ENCODE measurements at regions not wholly inside any gene's neighbourhood (a gene's known extent, or its start where the extent isn't known, plus 50 kb on each side); places are given as distances from the start of the nearest gene placed in this dataset.

DNA sequence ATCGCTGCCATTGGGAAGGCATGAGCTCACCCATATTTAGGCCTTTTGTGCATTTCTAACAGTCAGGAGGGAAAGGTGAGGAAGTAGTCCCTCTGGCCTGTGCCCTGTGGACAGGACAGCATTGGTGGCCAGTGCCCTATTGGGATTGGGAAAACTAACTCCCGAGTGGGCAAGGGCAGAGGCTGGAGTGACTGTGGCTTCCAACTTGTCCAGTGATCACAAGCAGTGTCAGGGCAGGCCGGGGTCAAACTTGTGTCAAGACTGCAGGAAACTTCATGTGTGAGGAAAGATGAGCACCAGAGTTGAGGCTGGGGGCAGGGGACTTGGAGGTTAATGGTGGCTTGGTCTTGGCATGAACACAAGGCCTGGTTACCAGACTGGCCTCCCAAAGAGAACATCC lies 286.2 kb upstream of the FAM47C start:
- peaks cover 5 to 10% of the 10 kb centered on the region in 2 donors for H3K9me3 Mint-ChIP-seq
- no peak for TF ChIP-seq CTCF (IDR thresholded peaks at IDR 0.05)
- 76% methylated on average over 3 of the region's 3 CpGs for WGBS (ENCODE audit: insufficient coverage)
- no peaks in the 10 kb centered on the region for H3K4me1 ChIP-seq (ENCODE audit: control insufficient read depth, insufficient read depth, low read length)
- no peaks in the 10 kb centered on the region for H3K27me3 ChIP-seq (ENCODE audit: control insufficient read depth, insufficient read depth, low read length)
- no peaks in the 10 kb centered on the region for H3K36me3 ChIP-seq (ENCODE audit: control insufficient read depth, insufficient read depth, low read length)
- H3K36me3 Mint-ChIP-seq, result no peaks in the 10 kb centered on the region
- intact Hi-C loops (cut with micrococcal nuclease), result no loop called here
- ATAC-seq, result no peak
- no peaks in the 10 kb centered on the region for H3K9me3 ChIP-seq (ENCODE audit: control insufficient read depth, insufficient read depth, low read length)
- DNase-seq, result no peak
- H3K27ac Mint-ChIP-seq, result no peak overlapping the region
- no peaks in the 10 kb centered on the region for H3K4me1 Mint-ChIP-seq
- H3K4me3 ChIP-seq (ENCODE audit: low read length), result no peak overlapping the region
- H3K27me3 Mint-ChIP-seq (ENCODE audit: low read depth in 2 of 2), result no peaks in the 10 kb centered on the region
- H3K27ac ChIP-seq (ENCODE audit: low read length), result no peak overlapping the region
- no peak overlapping the region for H3K4me3 Mint-ChIP-seq

GRCh38 chrX:36753602-36754001 lies 254.6 kb upstream of the FAM47C start:
- Mint-ChIP-seq H3K4me3 (no peak overlapping the region), H3K4me1 (no peaks in the 10 kb centered on the region), H3K27me3 (ENCODE audit: low read depth in 2 of 2) (no peaks in the 10 kb centered on the region), H3K9me3 (peaks cover 0 to 2% of the 10 kb centered on the region in 2 donors), H3K27ac (no peak overlapping the region), H3K36me3 (no peaks in the 10 kb centered on the region)
- Histone ChIP-seq H3K27ac (ENCODE audit: low read length) (no peak overlapping the region), H3K4me1 (ENCODE audit: control insufficient read depth, insufficient read depth, low read length) (no peaks in the 10 kb centered on the region), H3K36me3 (ENCODE audit: control insufficient read depth, insufficient read depth, low read length) (no peaks in the 10 kb centered on the region), H3K4me3 (ENCODE audit: low read length) (no peak overlapping the region), H3K27me3 (ENCODE audit: control insufficient read depth, insufficient read depth, low read length) (no peaks in the 10 kb centered on the region), H3K9me3 (ENCODE audit: control insufficient read depth, insufficient read depth, low read length) (no peaks in the 10 kb centered on the region)
- DNase-seq (no peak), ATAC-seq (no peak)
- 96% methylated on average over 2 of the region's 2 CpGs for WGBS (ENCODE audit: insufficient coverage)
- intact Hi-C loops (cut with micrococcal nuclease), result no loop called here
- no peak for TF ChIP-seq CTCF (IDR thresholded peaks at IDR 0.05)

DNA sequence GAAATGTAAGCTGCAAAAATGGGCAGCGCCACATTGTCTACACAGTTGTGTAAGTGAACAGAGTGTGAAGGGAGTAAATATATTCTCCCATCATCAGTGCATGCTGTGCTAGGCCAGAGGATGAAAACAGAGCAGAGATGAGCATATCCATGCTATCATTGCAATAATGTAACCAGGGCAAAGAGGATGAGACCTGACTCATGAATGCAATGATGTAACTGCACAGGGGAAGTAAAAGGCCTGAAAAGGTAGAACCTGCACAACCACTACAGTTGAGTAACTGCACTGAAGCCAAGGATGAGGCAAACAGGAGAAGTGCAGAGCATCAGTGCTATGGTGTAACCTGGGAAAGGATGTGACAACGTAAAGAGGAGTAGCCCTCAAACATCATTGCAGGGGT lies 220.4 kb upstream of the FAM47C start:
- intact Hi-C loops (cut with micrococcal nuclease), result no loop called here
- Histone ChIP-seq H3K36me3 (ENCODE audit: control insufficient read depth, insufficient read depth, low read length) (no peaks in the 10 kb centered on the region), H3K4me3 (ENCODE audit: low read length) (no peak overlapping the region), H3K4me1 (ENCODE audit: control insufficient read depth, insufficient read depth, low read length) (no peaks in the 10 kb centered on the region), H3K27ac (ENCODE audit: low read length) (no peak overlapping the region), H3K27me3 (ENCODE audit: control insufficient read depth, insufficient read depth, low read length) (no peaks in the 10 kb centered on the region), H3K9me3 (ENCODE audit: control insufficient read depth, insufficient read depth, low read length) (no peaks in the 10 kb centered on the region)
- ATAC-seq, result no peak
- no peaks in the 10 kb centered on the region for H3K27me3 Mint-ChIP-seq (ENCODE audit: low read depth in 2 of 2)
- H3K4me1 Mint-ChIP-seq, result no peaks in the 10 kb centered on the region
- no peaks in the 10 kb centered on the region for H3K36me3 Mint-ChIP-seq
- H3K9me3 Mint-ChIP-seq, result no peaks in the 10 kb centered on the region
- H3K27ac Mint-ChIP-seq, result no peak overlapping the region
- WGBS (ENCODE audit: insufficient coverage), result 88% methylated on average over 1 of the region's 2 CpGs
- no peak overlapping the region for H3K4me3 Mint-ChIP-seq
- TF ChIP-seq CTCF (IDR thresholded peaks at IDR 0.05), result no peak
- DNase-seq, result no peak

- H3K4me1 ChIP-seq (ENCODE audit: control insufficient read depth, insufficient read depth, low read length), result no peaks in the 10 kb centered on the region
- 68% methylated on average over 4 of the region's 4 CpGs for WGBS (ENCODE audit: insufficient coverage)
- no peaks in the 10 kb centered on the region for H3K9me3 Mint-ChIP-seq
- no peak for TF ChIP-seq CTCF (IDR thresholded peaks at IDR 0.05)
- no peaks in the 10 kb centered on the region for H3K27me3 Mint-ChIP-seq (ENCODE audit: low read depth in 2 of 2)
- H3K36me3 Mint-ChIP-seq, result no peaks in the 10 kb centered on the region
- H3K27ac Mint-ChIP-seq, result no peak overlapping the region
- H3K27me3 ChIP-seq (ENCODE audit: control insufficient read depth, insufficient read depth, low read length), result no peaks in the 10 kb centered on the region
- DNase-seq, result no peak
- H3K4me1 Mint-ChIP-seq, result no peaks in the 10 kb centered on the region
- no peak overlapping the region for H3K4me3 ChIP-seq (ENCODE audit: low read length)
- ATAC-seq, result no peak
- H3K27ac ChIP-seq (ENCODE audit: low read length), result no peak overlapping the region
- H3K9me3 ChIP-seq (ENCODE audit: control insufficient read depth, insufficient read depth, low read length), result no peaks in the 10 kb centered on the region
- intact Hi-C loops (cut with micrococcal nuclease), result no loop called here
- no peak overlapping the region for H3K4me3 Mint-ChIP-seq
- no peaks in the 10 kb centered on the region for H3K36me3 ChIP-seq (ENCODE audit: control insufficient read depth, insufficient read depth, low read length)
These were observed 205.0 kb upstream of the FAM47C start for GRCh38 chrX:36803151-36803550.
